CD4-positive, alpha-beta T cell (primary cell): ENCODE measurements at regions not wholly inside any gene's neighbourhood (a gene's known extent, or its start where the extent isn't known, plus 50 kb on each side); places are given as distances from the start of the nearest gene placed in this dataset.

Experiments
- ATAC-seq: fragments of 200-7000 bp; cut with Tn5 transposase; one replicate; pipeline ENCODE4 v1.10.0; 2022; ENCODE audit warnings: mild to moderate bottlenecking; ENCODE audit not compliant: poor library complexity
- CTCF ChIA-PET: fragments of 350-600 bp; sonication (Branson Sonifier 250); formaldehyde crosslinking; loops from one replicate; lab custom pipeline; 2021; ENCODE audit warnings: antibody characterized with exemption, inconsistent platforms; lab: Charles Lee
- POLR2A ChIA-PET: fragments of 350-600 bp; sonication (Branson Sonifier 250); formaldehyde crosslinking; loops from one replicate; lab custom pipeline; 2021; ENCODE audit warnings: antibody characterized with exemption, inconsistent platforms; lab: Charles Lee
- DNase-seq, 14 experiments: peaks; one replicate each; pipeline ENCODE4 v3.0.0-alpha.2; 2013 to 2020; ENCODE audit warnings: mixed read lengths in 2 of 14
- H3K27ac ChIP-seq, 2 donors: one replicate each; pipeline versions ENCODE4 v1.5.1 to v1.7.0; 2013; ENCODE audit warnings: low read length in 2 of 2, low read depth in 1 of 2, mild to moderate bottlenecking in 1 of 2
- H3K27me3 ChIP-seq, 2 experiments: 1 replicate in 1 of 2; 2 replicates in 1 of 2; pipeline versions ENCODE4 v1.6.1 to v1.7.0; 2013; ENCODE audit warnings: low read length in 2 of 2, control low read depth in 1 of 2, mild to moderate bottlenecking in 1 of 2, moderate library complexity in 1 of 2; ENCODE audit not compliant: insufficient read depth in 2 of 2, control insufficient read depth in 1 of 2
- H3K36me3 ChIP-seq: one replicate; pipeline ENCODE4 v1.6.1; 2013; ENCODE audit warnings: low read length, control low read depth; ENCODE audit not compliant: insufficient read depth
- H3K4me1 ChIP-seq: one replicate; pipeline ENCODE4 v1.6.1; 2013; ENCODE audit warnings: low read length, control low read depth; ENCODE audit not compliant: insufficient read depth
- H3K4me3 ChIP-seq: one replicate; pipeline ENCODE4 v1.5.1; 2013; ENCODE audit warnings: mild to moderate bottlenecking, low read length, moderate library complexity
- H3K9me3 ChIP-seq, 2 experiments: 1 replicate in 1 of 2; 2 replicates in 1 of 2; pipeline versions ENCODE4 v1.6.1 to v1.7.0; 2013; ENCODE audit warnings: low read length in 2 of 2, mild to moderate bottlenecking in 2 of 2, control low read depth in 1 of 2, moderate library complexity in 1 of 2; ENCODE audit not compliant: control insufficient read depth in 1 of 2, insufficient read depth in 1 of 2
- H3K27ac Mint-ChIP-seq: one replicate; pipeline ENCODE4 v1.8.0; 2020; ENCODE audit warnings: mixed read lengths
- H3K27me3 Mint-ChIP-seq: one replicate; pipeline ENCODE4 v1.8.0; 2021; ENCODE audit warnings: mixed read lengths
- H3K36me3 Mint-ChIP-seq: one replicate; pipeline ENCODE4 v1.8.0; 2021; ENCODE audit warnings: low read depth, mixed read lengths
- H3K4me1 Mint-ChIP-seq: one replicate; pipeline ENCODE4 v1.8.0; 2021; ENCODE audit warnings: low read depth, mixed read lengths
- H3K4me3 Mint-ChIP-seq: one replicate; pipeline ENCODE4 v1.8.0; 2020; ENCODE audit warnings: mild to moderate bottlenecking, mixed read lengths
- H3K9me3 Mint-ChIP-seq: one replicate; pipeline ENCODE4 v1.8.0; 2020; ENCODE audit warnings: mixed read lengths
- intact Hi-C, 2 experiments: fragments of 100-400 bp; cut with DNase I in 1 of 2; cut with micrococcal nuclease in 1 of 2; formaldehyde crosslinking; loops; one replicate each; pipeline versions ENCODE4 v1.15.1 to v1.9.0; 2023 to 2025; cut with DNase I, micrococcal nuclease
- TF ChIP-seq, protein P1 (sequence below): fragments of 200-600 bp; IDR thresholded peaks from one replicate; pipeline ENCODE4 v1.8.0; 2022; ENCODE audit warnings: antibody characterized with exemption, mild to moderate bottlenecking

DNA sequence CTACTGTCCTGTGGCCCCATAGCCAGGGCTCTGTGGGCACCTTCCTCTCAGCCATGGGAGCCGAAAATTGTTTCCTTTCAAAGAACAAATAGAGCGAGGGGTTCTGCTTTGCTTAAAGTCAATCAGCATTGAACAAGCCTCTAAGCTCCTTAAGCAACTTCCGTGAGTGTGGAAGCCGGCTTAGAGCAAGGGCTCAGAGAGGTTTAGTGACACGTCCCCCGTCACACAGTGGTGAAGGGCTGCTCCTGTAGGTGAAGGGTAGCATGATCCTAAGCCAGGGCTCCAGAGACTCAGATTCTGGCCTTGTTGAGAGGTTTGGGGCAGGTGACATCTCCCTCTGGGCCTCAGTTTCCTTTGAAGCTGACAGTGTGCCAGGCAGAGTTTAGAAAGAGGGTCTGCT lies 94.0 kb upstream of the WNT4 start:
- no peak for ATAC-seq
- POLR2A ChIA-PET: no interaction called here
- intact Hi-C loops: no loop called here
- no peak for DNase-seq
- H3K36me3 Mint-ChIP-seq: no peaks in the 10 kb centered on the region
- TF ChIP-seq, protein P1, sequence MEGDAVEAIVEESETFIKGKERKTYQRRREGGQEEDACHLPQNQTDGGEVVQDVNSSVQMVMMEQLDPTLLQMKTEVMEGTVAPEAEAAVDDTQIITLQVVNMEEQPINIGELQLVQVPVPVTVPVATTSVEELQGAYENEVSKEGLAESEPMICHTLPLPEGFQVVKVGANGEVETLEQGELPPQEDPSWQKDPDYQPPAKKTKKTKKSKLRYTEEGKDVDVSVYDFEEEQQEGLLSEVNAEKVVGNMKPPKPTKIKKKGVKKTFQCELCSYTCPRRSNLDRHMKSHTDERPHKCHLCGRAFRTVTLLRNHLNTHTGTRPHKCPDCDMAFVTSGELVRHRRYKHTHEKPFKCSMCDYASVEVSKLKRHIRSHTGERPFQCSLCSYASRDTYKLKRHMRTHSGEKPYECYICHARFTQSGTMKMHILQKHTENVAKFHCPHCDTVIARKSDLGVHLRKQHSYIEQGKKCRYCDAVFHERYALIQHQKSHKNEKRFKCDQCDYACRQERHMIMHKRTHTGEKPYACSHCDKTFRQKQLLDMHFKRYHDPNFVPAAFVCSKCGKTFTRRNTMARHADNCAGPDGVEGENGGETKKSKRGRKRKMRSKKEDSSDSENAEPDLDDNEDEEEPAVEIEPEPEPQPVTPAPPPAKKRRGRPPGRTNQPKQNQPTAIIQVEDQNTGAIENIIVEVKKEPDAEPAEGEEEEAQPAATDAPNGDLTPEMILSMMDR: no peak
- no peak overlapping the region for H3K4me3 Mint-ChIP-seq
- H3K9me3 Mint-ChIP-seq: no peaks in the 10 kb centered on the region
- Histone ChIP-seq H3K4me3 (no peak overlapping the region), H3K36me3 (no peaks in the 10 kb centered on the region), H3K4me1 (no peaks in the 10 kb centered on the region), H3K27me3 (peaks cover 0 to 8% of the 10 kb centered on the region in 2 experiments), H3K9me3 (no peaks in the 10 kb centered on the region), H3K27ac (no peak overlapping the region)
- H3K4me1 Mint-ChIP-seq: no peaks in the 10 kb centered on the region
- CTCF ChIA-PET: no interaction called here
- H3K27ac Mint-ChIP-seq: no peak overlapping the region
- peaks cover 19% of the 10 kb centered on the region for H3K27me3 Mint-ChIP-seq

DNA sequence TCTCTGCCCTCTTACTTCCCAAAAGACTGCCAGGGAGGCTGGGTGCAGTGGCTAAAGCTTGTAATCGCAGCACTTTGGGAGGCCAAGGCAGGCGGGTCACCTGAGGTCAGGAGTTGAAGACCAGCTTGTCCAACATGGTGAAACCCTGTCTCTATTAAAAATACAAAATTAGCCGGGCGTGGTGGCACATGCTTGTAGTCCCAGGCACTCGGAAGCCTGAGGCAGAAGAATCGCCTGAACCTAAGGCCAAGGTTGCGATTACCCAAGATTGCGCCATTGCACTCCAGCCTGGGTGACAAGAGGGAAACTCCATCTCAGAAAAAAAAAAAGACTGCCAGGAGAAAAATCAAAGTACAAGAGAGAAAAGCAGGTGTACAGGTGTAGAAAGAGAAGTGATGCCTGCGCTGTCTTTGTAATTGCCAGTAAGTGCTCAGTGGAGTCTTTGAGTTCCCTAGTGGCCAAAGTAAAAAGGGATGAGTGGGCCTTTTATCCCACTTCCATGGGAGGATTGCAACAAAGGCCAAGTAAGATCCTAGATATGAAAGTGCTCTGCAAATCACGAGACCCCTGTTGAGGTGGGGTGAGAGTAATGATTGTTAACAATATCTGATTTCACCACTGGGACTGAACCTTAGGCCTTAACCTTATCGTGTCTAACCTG lies 94.7 kb upstream of the WNT4 start:
- DNase-seq: no peak
- Histone ChIP-seq H3K27me3 (peaks cover 0 to 5% of the 10 kb centered on the region in 2 experiments), H3K4me3 (no peak overlapping the region), H3K27ac (no peak overlapping the region), H3K9me3 (no peaks in the 10 kb centered on the region), H3K36me3 (no peaks in the 10 kb centered on the region), H3K4me1 (no peaks in the 10 kb centered on the region)
- H3K4me3 Mint-ChIP-seq: no peak overlapping the region
- no peaks in the 10 kb centered on the region for H3K4me1 Mint-ChIP-seq
- intact Hi-C loops: no loop called here
- ChIA-PET CTCF (no interaction called here), POLR2A (no interaction called here)
- no peak for ATAC-seq
- peaks cover 13% of the 10 kb centered on the region for H3K27me3 Mint-ChIP-seq
- H3K27ac Mint-ChIP-seq: no peak overlapping the region
- TF ChIP-seq, protein P1: no peak
- H3K9me3 Mint-ChIP-seq: no peaks in the 10 kb centered on the region
- H3K36me3 Mint-ChIP-seq: no peaks in the 10 kb centered on the region

DNA sequence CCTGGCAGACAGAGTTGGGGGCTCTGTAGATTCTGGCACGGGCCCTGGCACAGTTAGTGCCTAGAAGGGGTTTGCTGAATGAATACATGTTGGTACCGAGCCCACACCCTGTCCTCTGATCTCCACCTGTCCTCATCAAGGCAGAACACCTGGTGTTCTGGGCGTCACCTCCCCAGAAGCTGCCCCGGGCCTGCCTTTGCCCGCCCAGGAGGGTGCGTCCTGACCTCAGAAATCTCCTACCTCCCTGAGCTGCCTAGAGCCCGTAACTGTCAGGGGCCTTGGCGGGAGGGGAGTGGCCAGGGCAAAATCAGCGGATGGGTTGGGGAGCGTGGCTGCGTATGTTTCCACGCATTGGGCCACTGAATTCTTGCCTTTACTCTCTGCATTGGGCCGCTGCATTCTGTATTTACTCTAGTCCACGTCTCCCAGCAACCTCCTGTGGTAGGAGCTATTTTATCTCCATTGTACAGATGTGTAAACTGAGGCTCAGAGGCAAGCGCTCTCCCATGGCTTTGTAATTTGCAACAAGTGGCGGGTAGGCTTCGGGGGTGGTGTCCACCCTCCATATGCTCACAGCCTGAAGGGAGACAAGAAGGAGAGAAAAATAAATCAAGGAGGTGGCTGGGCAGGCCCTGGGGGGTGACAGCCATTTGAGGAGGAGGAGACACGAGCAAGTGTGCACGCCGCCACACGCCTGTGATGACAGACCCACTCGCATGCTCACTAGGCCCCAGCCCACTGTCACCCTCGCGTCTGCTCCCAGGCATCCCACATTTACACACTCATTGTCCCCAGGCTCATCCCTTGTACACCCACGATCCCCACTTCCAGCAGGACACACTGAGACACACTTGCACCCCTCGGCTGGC lies 95.7 kb upstream of the WNT4 start:
- H3K27ac Mint-ChIP-seq: no peak overlapping the region
- H3K27ac ChIP-seq: no peak overlapping the region
- H3K9me3 Mint-ChIP-seq: no peaks in the 10 kb centered on the region
- ChIA-PET POLR2A (no interaction called here), CTCF (no interaction called here)
- no peaks in the 10 kb centered on the region for H3K4me1 Mint-ChIP-seq
- H3K27me3 ChIP-seq: peaks cover 0 to 5% of the 10 kb centered on the region in 2 experiments
- H3K9me3 ChIP-seq: peaks cover 0 to 3% of the 10 kb centered on the region in 2 experiments
- no peak for ATAC-seq
- DNase-seq: no peak
- intact Hi-C loops: no loop called here
- peaks cover 12% of the 10 kb centered on the region for H3K27me3 Mint-ChIP-seq
- H3K36me3 ChIP-seq: no peaks in the 10 kb centered on the region
- no peak overlapping the region for H3K4me3 ChIP-seq
- TF ChIP-seq, protein P1: no peak
- no peak overlapping the region for H3K4me3 Mint-ChIP-seq
- no peaks in the 10 kb centered on the region for H3K4me1 ChIP-seq
- no peaks in the 10 kb centered on the region for H3K36me3 Mint-ChIP-seq
